ENCODE measurements at regions not wholly inside any gene's neighbourhood (a gene's known extent, or its start where the extent isn't known, plus 50 kb on each side); places are given as distances from the start of the nearest gene placed in this dataset.

DNA sequence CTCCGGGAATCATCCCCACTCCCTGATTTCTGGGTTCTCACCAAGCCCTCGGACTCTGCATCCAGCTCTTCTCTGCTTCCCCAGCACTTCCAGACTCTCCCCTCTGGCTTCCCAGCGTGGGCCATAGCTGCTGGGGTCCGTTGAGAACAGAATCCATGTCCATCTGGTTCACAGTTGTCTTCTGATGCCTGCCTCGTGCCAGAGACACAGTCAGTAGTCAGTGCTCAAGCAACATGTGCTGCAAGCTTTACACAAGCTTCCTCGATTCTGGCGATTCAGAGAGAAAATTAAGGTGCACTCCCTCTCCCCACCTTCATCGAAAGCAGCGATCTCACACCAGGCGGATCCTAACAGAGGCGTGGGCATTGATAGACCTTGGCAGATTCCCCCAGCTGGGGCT lies 495.5 kb downstream of the TBC1D22A start:
- Histone ChIP-seq H3K36me3 (no peaks in the 10 kb centered on the region), H3K4me1 (no peaks in the 10 kb centered on the region), H3K27ac (no peak overlapping the region), H3K9me3 (peaks cover 0 to 9% (median 1%) of the 10 kb centered on the region in 4 donors), H3K27me3 (no peaks in the 10 kb centered on the region), H3K4me3 (no peak overlapping the region)
- DNase-seq (ENCODE audit: low spot score in 2 of 2): no peak
- no peak for TF ChIP-seq EP300 (IDR thresholded peaks at IDR 0.05)
- no peak for TF ChIP-seq POLR2A (IDR thresholded peaks at IDR 0.05)
- WGBS, 2 donors: 79 to 84% methylated on average over 11 of the region's 11 CpGs

DNA sequence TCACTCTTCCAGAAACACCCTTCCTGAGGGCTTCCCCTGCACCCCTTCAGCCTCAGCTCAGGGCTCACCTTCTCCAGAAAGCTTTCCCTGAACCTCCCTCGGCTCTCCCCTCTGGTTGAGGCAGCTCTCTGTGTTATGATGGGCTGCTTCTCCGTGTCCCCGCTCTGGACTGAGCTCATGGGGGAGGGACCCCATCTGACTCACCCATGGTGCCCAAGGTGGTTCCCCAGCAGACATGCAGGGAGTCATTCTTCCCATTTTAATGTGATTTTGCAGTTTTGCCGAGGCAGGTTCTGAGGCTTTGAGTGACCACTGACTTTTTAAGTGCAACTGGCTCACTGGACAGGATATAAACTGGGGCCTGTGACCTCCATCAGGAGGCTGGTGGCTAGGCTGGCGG lies 495.1 kb downstream of the TBC1D22A start:
- WGBS, 2 donors: 76 to 91% methylated on average over 4 to 5 of the region's 5 CpGs
- H3K4me1 ChIP-seq: no peaks in the 10 kb centered on the region
- no peak for DNase-seq (ENCODE audit: low spot score in 2 of 2)
- peaks cover 0 to 13% (median 1%) of the 10 kb centered on the region in 4 donors for H3K9me3 ChIP-seq
- H3K27me3 ChIP-seq: no peaks in the 10 kb centered on the region
- no peaks in the 10 kb centered on the region for H3K36me3 ChIP-seq
- TF ChIP-seq POLR2A (IDR thresholded peaks at IDR 0.05) (no peak), EP300 (IDR thresholded peaks at IDR 0.05) (no peak)
- TF ChIP-seq, protein P1, sequence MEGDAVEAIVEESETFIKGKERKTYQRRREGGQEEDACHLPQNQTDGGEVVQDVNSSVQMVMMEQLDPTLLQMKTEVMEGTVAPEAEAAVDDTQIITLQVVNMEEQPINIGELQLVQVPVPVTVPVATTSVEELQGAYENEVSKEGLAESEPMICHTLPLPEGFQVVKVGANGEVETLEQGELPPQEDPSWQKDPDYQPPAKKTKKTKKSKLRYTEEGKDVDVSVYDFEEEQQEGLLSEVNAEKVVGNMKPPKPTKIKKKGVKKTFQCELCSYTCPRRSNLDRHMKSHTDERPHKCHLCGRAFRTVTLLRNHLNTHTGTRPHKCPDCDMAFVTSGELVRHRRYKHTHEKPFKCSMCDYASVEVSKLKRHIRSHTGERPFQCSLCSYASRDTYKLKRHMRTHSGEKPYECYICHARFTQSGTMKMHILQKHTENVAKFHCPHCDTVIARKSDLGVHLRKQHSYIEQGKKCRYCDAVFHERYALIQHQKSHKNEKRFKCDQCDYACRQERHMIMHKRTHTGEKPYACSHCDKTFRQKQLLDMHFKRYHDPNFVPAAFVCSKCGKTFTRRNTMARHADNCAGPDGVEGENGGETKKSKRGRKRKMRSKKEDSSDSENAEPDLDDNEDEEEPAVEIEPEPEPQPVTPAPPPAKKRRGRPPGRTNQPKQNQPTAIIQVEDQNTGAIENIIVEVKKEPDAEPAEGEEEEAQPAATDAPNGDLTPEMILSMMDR (IDR thresholded peaks at IDR 0.05): no peak
- H3K4me3 ChIP-seq: no peak overlapping the region
- H3K27ac ChIP-seq: no peak overlapping the region

DNA sequence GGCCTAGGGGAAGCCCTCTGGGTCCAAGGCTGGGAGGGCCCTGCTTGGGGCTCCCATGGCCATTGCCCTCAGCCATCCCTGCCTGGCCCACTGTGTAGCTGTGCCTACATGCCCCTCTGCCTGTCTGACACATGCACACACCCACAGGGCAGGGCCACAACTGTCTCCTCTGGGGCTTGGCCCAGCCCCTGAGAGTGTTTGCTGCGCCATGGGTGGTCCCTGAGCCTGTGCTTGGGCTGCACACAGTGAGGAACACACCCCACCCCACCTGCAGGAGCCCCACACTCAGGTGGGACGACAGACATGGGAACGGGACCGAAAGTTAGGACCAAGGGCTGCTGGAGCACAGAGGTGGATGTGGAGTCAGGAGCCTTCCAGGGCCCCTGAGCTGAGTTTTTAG lies 489.5 kb downstream of the TBC1D22A start:
- no peak overlapping the region for H3K27ac ChIP-seq
- no peak overlapping the region for H3K4me3 ChIP-seq
- peaks cover 0 to 13% (median 1%) of the 10 kb centered on the region in 4 donors for H3K9me3 ChIP-seq
- no peak for DNase-seq (ENCODE audit: low spot score in 2 of 2)
- TF ChIP-seq EP300 (IDR thresholded peaks at IDR 0.05): no peak
- TF ChIP-seq POLR2A (IDR thresholded peaks at IDR 0.05): no peak
- TF ChIP-seq, protein P1 (IDR thresholded peaks at IDR 0.05): no peak
- peaks cover 0 to 9% (median 0%) of the 10 kb centered on the region in 4 donors for H3K4me1 ChIP-seq
- WGBS, 2 donors: 93% methylated on average over 3 to 4 of the region's 4 CpGs
- no peaks in the 10 kb centered on the region for H3K27me3 ChIP-seq
- no peaks in the 10 kb centered on the region for H3K36me3 ChIP-seq

DNA sequence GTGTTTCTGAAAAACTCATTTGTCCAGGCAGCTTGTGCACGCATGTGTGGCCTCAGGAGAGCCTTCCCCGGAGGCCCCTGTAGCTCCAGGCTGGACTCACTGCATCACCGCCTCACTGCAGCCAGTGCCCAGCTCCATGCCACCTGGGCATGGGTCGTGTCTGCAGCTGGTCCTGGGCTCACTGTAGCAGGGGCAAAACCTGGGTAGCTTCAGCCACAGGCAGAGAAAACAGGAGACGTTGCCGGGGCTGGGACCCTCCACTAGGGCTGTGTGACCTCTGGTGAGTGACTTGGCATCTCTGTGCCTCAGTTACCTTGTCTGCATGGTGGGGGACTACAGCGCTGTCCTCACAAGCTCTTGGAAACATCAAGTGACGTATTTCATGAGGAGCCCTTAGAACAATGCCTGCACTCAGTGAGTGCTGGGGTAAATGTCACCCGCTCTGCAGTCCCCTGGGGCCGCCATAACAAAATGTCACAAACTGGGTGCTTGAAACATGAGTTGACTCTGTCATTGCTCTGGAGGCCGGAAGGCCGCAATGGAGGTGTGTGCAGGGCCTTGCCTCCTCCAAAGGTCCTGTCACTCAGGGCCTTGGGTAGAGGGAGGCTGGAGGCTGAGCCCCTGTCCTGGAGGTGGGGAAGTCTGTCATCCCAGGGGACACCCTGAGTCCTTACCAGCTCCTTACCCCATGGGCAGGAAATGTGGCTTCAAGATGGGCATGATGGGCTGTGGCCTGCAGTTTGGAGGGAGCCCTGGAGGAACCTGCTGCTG lies 488.7 kb downstream of the TBC1D22A start:
- WGBS, 2 donors: 78 to 83% methylated on average over 12 of the region's 12 CpGs
- Histone ChIP-seq H3K4me1 (peaks cover 0 to 11% (median 0%) of the 10 kb centered on the region in 4 donors), H3K27me3 (no peaks in the 10 kb centered on the region), H3K27ac (no peak overlapping the region), H3K4me3 (no peak overlapping the region), H3K36me3 (no peaks in the 10 kb centered on the region), H3K9me3 (peaks cover 0 to 13% (median 1%) of the 10 kb centered on the region in 4 donors)
- no peak for DNase-seq (ENCODE audit: low spot score in 2 of 2)
- TF ChIP-seq POLR2A (IDR thresholded peaks at IDR 0.05) (no peak), EP300 (IDR thresholded peaks at IDR 0.05) (no peak)
- TF ChIP-seq, protein P1 (IDR thresholded peaks at IDR 0.05): no peak

DNA sequence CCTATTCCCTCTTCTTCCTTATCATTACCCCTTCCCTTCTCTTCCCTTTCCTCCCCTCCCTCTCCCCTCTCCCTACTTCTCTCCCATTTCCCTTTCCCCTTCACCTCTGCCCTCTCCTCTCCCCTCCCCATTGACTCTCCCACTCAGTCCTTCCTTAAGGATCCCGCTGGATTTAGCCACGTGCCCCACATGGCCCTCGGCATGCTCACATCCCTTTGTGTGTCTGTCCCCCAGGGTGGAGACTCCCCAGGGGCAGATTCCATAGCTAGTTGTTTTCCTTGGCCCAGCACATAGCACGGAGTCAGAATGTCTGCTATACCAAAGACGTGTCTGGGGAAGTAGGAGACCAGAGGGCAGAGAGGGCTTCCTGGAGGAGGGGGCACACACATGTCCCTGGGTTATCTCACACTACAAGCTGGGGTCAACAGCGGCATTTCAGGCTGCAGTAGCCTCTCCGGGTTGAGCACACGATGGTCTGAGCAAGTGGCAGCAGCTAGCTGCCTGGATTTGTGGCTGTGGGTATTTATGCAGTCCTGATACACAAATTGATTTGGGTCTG lies 487.0 kb downstream of the TBC1D22A start:
- TF ChIP-seq EP300 (IDR thresholded peaks at IDR 0.05) (no peak), POLR2A (IDR thresholded peaks at IDR 0.05) (no peak)
- TF ChIP-seq, protein P1 (IDR thresholded peaks at IDR 0.05): no peak
- H3K27me3 ChIP-seq: no peaks in the 10 kb centered on the region

More for the DNA sequence above, 487.0 kb downstream of the TBC1D22A start:
- WGBS, 2 donors: 26 to 46% methylated on average over 8 of the region's 8 CpGs
- no peak overlapping the region for H3K4me3 ChIP-seq
- H3K9me3 ChIP-seq: peaks cover 0 to 13% (median 1%) of the 10 kb centered on the region in 4 donors
- H3K4me1 ChIP-seq: peaks cover 0 to 11% (median 0%) of the 10 kb centered on the region in 4 donors
- no peak for DNase-seq (ENCODE audit: low spot score in 2 of 2)
- H3K27ac ChIP-seq: no peak overlapping the region
- H3K36me3 ChIP-seq: no peaks in the 10 kb centered on the region

Measured in tibial nerve (tissue), 4 donors.